ENCODE measurements at regions not wholly inside any gene's neighbourhood (a gene's known extent, or its start where the extent isn't known, plus 50 kb on each side); places are given as distances from the start of the nearest gene placed in this dataset.

DNA sequence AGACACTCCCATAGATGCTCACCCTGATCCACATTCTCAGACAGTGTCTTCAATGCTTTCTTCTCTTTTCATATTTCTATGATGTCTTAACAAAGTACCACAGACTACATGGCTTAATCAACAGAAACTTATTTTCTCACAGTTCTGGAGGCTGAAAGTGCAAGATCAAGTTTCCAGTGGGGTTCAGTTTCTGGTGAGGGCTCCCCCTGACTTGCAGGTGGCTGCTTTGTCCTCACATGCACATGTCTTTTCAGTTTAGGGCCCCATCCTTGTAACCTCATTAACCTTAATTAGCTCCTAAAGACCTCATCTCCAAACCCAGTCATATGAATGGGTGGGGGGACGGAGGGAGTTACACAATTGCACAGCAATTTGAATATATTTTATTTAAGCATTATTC, 335.8 kb downstream of the AASDHPPT start:
- no peak for TF ChIP-seq STAG1 (CRISPR knock-in tag; IDR thresholded peaks at IDR 0.05)
- no peak for TF ChIP-seq ZBTB20 (CRISPR knock-in tag; IDR thresholded peaks at IDR 0.05; ENCODE audit: borderline replicate concordance, low read depth)
- TF ChIP-seq ATF4 (CRISPR knock-in tag; IDR thresholded peaks at IDR 0.05) = no peak
- no peak for TF ChIP-seq ZFP62 (CRISPR knock-in tag; IDR thresholded peaks at IDR 0.05)
- TF ChIP-seq ZNF781 (CRISPR knock-in tag; IDR thresholded peaks at IDR 0.05; ENCODE audit: borderline replicate concordance, not compliant biosample characterization) = no peak
- TF ChIP-seq ATF7-NPFF (CRISPR knock-in tag; IDR thresholded peaks at IDR 0.05; ENCODE audit: low read depth) = no peak
- TF ChIP-seq, protein P1, sequence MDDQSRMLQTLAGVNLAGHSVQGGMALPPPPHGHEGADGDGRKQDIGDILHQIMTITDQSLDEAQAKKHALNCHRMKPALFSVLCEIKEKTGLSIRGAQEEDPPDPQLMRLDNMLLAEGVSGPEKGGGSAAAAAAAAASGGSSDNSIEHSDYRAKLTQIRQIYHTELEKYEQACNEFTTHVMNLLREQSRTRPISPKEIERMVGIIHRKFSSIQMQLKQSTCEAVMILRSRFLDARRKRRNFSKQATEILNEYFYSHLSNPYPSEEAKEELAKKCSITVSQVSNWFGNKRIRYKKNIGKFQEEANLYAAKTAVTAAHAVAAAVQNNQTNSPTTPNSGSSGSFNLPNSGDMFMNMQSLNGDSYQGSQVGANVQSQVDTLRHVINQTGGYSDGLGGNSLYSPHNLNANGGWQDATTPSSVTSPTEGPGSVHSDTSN (CRISPR knock-in tag; IDR thresholded peaks at IDR 0.05; ENCODE audit: borderline replicate concordance) = no peak
- TF ChIP-seq, protein P2, sequence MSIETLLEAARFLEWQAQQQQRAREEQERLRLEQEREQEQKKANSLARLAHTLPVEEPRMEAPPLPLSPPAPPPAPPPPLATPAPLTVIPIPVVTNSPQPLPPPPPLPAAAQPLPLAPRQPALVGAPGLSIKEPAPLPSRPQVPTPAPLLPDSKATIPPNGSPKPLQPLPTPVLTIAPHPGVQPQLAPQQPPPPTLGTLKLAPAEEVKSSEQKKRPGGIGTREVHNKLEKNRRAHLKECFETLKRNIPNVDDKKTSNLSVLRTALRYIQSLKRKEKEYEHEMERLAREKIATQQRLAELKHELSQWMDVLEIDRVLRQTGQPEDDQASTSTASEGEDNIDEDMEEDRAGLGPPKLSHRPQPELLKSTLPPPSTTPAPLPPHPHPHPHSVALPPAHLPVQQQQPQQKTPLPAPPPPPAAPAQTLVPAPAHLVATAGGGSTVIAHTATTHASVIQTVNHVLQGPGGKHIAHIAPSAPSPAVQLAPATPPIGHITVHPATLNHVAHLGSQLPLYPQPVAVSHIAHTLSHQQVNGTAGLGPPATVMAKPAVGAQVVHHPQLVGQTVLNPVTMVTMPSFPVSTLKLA (IDR thresholded peaks at IDR 0.05) = no peak
- no peak for TF ChIP-seq ZNF460 (CRISPR knock-in tag; IDR thresholded peaks at IDR 0.05; ENCODE audit: borderline replicate concordance)
- no peak for TF ChIP-seq ATF7 (IDR thresholded peaks at IDR 0.05)
- TF ChIP-seq ATF7 (CRISPR knock-in tag; IDR thresholded peaks at IDR 0.05) = no peak
- no peak for TF ChIP-seq MEIS2 (CRISPR knock-in tag; IDR thresholded peaks at IDR 0.05)
- no peak for TF ChIP-seq ZNF891 (CRISPR knock-in tag; IDR thresholded peaks at IDR 0.05)
- TF ChIP-seq HNRNPK (IDR thresholded peaks at IDR 0.05; ENCODE audit: low read depth, low read length, poor library complexity, severe bottlenecking) = no peak
- TF ChIP-seq SAFB2 (CRISPR knock-in tag; IDR thresholded peaks at IDR 0.05; ENCODE audit: borderline replicate concordance, low read depth) = no peak
